ENCODE measurements at regions not wholly inside any gene's neighbourhood (a gene's known extent, or its start where the extent isn't known, plus 50 kb on each side); places are given as distances from the start of the nearest gene placed in this dataset.

DNA sequence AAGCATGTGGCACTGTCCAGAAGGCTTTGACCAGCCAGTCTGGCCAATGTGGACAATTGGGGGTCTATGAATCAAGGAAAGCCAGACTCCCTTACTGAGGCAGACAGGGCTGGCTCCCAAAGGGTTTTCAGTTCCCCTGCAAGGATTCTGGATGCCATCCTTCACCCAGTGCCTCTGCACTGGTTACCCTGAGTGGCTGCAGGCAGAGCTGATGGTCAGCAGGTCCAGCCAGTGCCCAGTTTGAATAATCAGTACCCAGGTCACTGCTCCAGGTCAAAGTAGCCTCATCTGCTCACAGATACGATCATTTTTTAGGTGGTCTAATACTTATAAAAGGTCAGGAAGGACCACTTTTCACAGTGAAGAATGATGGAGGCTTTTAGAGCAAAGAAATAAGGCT, 52.2 kb upstream of the MAMLD1 start:
- TF ChIP-seq, protein P1, sequence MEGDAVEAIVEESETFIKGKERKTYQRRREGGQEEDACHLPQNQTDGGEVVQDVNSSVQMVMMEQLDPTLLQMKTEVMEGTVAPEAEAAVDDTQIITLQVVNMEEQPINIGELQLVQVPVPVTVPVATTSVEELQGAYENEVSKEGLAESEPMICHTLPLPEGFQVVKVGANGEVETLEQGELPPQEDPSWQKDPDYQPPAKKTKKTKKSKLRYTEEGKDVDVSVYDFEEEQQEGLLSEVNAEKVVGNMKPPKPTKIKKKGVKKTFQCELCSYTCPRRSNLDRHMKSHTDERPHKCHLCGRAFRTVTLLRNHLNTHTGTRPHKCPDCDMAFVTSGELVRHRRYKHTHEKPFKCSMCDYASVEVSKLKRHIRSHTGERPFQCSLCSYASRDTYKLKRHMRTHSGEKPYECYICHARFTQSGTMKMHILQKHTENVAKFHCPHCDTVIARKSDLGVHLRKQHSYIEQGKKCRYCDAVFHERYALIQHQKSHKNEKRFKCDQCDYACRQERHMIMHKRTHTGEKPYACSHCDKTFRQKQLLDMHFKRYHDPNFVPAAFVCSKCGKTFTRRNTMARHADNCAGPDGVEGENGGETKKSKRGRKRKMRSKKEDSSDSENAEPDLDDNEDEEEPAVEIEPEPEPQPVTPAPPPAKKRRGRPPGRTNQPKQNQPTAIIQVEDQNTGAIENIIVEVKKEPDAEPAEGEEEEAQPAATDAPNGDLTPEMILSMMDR (IDR thresholded peaks at IDR 0.05 in 4 of 5, conservative IDR thresholded peaks at IDR 0.05 in 1 of 5): no peak
- no peak for TF ChIP-seq POLR2A (IDR thresholded peaks at IDR 0.05)

Measured in gastrocnemius medialis (tissue), 4 donors.